Suppressor macrophage treated with lipopolysaccharide for 4 hours (primary cell): ENCODE measurements at regions not wholly inside any gene's neighbourhood (a gene's known extent, or its start where the extent isn't known, plus 50 kb on each side); places are given as distances from the start of the nearest gene placed in this dataset.
"Not testable (repeated sequence)": the region's sequence is repeated elsewhere in the genome, so short reads cannot be mapped to it uniquely, and the experiment has no call there.

ENCODE experiments used
- DNase-seq: peaks from one replicate; pipeline ENCODE4 v3.0.0-alpha.2; 2020

DNA sequence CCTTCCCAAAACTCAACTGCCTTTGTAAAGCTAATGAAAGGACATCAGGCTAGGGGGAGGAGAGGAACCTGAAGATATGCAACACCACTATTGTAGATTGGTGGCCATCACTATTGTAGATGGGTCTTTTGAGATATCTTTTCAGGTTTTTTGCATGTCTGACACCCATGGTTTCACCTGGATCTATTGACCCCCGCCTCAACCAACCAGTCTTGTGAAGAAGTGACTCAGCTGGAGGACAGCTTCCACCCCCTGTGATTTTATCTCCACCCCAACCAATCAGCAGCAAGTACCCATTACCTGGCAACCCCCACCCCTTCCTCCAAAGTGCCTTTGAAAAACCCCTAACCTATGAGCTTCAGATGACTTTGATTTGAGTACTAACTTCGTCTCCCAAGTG lies 382.6 kb upstream of the GOT2 start:
- DNase-seq: no peak

DNA sequence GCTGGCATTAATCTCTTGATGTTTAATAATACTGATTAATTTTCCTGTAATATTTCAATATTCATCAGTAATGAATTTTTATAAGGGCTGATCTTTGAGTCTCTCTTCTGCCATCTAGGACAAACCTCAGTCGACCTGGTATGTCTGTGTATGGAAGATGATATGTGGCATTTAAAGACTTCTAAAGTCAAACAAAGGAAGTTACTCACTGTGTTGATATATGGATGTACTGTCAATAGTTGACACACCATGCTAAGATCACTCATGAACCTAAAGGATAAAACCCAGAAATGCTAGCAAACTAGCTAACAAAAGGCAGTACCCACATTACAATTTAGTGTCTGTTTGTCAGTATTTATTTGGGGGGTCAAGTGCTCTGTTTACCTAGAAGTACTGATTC lies 380.7 kb upstream of the GOT2 start:
- DNase-seq: no peak

DNA sequence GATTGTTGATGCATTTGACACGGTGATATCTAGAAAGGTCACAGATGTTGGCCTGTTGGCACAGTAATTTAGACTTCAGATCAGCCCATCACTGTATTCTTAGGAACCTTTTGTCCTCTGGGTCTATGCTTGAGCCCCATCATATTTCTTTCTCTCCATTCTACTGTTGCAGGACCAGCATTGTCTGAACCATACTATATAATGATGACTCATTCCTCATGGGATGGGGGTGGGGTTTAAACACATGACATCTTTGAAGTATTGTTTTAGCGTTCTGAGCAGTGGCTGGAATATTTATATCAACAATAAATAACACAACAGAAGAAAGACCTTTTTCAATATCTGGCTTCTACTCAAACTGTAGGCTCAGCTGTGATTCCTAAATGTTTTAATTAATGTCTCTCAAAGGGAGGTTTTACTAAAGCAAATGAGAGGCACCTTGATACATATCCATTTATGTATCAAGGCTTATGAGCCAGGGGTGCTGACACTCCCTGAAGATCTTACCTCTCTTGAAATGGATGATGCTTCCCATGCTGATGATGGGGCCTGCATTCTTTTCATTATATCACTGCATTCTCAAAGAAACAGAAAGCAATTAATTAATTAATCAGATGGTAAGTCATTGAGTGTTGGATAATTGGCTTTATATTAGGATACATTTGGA lies 379.0 kb upstream of the GOT2 start:
- no peak for DNase-seq

DNA sequence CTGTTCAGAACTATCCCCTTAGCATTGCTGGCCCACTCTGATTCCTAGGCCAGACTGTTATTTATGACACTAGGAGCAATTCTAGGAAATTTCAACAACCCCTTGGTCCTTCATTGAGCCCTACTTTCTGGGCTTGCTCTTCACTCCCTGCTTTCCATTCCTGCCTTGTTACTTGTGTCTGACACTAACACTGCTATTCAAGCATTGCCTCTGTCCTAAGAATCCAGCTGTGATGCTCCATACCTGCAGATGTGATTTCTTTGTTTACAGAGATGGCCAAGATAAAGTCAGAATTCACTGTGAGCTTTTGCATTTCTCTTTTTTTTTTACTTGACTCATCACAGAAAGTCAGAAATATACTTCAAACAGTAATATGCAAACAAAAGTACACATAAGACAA lies 377.2 kb upstream of the GOT2 start:
- no peak for DNase-seq

DNA sequence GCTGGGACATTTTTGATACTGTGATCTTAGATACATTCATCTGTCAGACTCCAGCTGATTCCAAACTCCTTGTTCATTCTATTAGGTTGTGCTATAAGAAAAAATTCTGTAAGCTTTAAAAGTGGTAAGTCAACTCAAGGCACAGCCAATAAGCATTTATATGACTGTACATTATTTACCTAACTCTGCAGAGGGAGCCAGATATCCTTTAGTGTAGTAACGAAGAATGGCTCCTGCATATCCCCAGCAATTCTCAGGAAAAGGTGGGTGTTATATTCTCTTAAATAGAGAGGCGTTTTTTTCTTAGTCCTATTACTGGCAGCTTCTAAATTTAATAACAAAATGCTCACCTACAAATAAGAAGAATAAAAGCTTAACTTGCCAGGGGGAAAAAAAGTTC lies 374.3 kb upstream of the GOT2 start:
- no peak for DNase-seq

DNA sequence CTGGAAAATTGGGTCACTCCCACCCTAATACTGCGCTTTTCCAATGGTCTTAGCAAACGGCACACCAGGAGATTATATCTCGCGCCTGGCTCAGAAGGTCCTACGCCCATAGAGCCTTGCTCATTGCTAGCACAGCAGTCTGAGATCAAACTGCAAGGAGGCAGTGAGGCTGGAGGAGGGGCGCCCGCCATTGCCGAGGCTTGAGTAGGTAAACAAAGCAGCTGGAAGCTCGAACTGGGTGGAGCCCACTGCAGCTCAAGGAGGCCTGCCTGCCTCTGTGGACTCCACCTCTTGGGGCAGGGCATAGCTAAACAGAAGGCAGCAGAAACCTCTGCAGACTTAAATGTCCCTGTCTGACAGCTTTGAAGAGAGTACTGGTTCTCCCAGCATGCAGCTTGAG lies 362.6 kb upstream of the GOT2 start:
- DNase-seq: not testable (repeated sequence)

DNA sequence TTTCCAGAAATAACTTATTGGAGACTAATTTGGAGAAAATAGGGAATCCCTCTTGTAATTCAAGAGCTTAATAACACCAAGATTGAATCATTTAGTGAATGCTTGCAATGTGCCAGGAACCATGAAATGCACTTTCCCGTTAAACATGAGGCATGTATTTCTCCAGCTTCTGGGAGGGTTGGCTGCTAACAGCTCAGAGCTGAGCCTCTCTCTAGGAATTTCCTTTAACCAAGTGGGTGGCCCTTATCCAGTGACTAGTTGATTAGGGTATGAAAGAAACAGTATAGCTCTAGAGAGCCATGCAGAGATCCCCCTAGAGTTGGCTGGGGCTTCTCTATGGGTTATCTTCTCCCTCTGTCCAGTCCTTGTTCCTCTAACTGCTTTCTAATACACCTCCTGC lies 356.4 kb upstream of the GOT2 start:
- DNase-seq: no peak

DNA sequence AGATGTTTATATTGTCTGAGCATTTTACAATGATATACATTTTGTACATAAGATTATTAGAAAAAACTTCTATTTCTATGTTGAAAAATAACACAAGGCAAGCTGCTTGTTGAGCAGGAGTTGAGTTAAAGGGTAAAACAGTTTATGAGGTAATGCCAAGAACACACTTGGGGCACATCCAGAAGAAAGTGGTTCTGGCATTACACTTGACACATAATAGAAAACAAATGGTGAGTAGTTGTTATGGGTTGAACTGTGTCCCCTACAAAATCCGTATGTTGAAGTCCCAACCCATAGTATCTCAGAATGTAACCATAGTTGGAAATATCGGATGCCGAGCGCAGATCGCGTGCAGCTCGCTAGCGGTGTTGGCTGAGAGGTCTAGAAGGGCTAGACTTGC lies 354.3 kb upstream of the GOT2 start:
- no peak for DNase-seq

DNA sequence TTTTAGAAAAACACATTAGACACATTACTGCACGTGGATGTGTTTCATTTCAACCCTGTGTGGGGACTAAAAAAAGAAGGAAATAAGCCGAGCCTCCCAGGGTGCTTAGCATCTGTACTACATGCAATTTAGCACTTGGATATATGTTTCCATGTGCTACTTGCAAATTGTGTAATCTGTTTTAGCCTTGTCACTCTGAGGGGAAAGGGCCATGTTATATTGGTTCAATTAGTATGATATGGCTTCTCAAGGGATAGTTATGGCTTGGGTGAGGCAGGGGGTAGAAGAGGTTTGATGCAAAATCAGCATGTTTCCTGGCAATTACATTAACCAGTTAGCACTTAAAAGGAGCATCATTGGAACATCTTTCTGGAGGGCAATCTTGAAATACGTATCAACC lies 353.5 kb upstream of the GOT2 start:
- no peak for DNase-seq

DNA sequence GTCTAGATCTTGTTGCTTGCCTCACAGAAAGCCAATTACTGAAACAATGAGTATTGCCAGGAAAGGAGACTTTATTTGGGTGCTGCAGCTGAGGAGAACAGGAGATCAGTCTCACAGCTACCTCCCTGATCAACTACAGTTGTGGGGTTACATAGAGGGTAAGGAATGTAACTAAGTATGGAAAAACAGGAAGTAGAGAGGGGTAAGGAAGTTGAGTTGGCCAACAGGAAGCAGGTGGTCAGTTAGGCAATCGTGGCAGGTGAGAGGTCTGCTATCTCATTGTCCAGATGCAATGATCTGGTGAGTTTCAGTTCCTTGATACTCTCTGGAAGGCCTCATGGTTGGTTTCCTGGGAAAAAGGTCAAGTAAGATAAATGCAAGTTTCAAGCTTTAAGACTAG lies 333.1 kb upstream of the GOT2 start:
- peak; percentile 19 for DNase-seq

DNA sequence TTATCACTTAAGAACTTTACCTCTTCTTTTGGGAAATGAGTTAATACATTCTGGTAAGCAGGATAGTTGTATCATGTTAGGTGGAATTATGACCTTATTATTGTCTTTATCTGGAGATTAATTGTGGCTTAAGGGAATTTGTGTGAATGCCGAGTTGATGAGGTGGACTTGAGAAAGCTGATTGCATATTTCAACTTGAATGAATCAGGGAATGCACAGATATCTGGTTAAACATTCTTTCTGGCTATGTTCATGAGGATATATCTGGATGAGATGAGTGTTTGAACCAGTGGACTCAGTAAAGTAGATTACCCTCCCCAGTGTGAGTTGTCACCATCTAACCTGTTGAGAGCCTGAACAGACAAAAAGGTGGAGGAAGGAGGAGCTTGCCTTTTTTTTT lies 326.1 kb upstream of the GOT2 start:
- no peak for DNase-seq

DNA sequence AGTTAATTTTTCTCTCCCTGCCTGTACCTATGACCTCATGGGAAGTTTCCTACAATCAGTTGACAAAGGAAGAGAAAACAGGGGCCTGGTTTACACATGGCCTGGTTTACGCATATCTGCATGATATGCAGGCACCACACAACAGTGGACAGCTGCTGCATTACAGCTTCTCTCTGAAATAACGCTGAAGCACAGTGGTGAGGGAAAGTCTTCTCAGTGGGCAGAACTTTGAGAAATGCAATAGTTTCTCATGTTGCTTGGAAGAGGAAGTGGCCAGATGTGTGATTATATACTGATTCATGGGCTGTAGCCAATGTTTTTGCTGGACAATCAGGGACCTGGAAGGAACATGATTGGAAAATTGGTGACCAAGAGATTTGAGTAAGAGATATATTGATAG lies 324.1 kb upstream of the GOT2 start:
- peak; percentile 52 for DNase-seq

DNA sequence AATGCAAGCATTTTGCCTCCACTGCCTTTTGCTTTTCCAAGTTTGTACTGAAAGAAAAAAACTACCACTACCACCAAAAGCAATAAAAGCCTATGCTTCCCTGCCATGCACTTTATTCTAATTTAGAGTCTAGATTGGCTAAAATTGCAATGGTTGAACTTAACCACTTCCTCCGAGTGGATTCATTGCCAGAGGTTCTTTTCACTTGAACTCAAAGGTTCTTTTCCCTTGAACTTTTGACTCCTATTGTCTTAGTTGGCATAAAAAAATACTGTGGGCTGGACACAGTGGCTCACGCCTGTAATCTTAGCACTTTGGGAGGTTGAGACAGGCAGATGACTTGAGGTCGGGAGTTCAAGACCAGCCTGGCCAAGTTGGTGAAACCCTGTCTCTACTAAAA lies 319.8 kb upstream of the GOT2 start:
- DNase-seq: no peak

DNA sequence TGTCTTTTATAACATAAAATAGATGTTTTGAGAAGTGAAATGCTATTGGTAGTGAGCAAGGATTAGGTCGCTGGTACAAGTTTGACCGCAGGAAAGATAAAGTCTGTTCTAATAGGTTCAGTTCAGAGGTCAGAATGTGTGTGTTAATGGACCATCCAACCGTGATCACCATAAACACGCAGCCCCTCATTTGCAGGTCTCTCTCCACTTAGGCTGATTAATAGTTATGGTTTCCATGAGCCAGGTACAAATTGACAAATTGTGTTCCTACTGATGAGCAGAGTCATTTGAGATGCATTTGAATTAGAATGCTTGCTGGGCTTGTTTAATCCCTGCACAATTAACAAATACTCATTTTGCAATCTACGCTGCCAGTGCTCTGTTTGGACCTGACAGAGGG lies 318.1 kb upstream of the GOT2 start:
- DNase-seq: no peak

DNA sequence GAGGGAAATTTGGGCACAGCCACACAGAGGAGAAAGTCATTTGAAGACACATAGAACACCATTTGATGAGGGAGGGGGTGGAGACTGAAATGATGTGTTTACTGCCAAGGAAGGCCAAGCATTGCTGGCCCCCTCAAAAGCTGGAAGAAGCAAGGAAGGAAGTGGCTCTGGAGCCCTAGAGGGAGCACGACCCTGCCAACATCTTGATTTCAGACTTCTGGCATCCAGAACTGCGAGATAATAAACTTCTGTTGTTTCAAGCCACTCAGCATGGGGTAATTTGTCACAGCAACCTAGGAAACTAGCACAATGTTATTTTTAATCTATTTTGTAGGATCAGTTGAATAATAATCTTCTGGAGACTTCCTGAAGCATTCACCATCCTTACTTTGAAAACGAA lies 314.8 kb upstream of the GOT2 start:
- no peak for DNase-seq

DNA sequence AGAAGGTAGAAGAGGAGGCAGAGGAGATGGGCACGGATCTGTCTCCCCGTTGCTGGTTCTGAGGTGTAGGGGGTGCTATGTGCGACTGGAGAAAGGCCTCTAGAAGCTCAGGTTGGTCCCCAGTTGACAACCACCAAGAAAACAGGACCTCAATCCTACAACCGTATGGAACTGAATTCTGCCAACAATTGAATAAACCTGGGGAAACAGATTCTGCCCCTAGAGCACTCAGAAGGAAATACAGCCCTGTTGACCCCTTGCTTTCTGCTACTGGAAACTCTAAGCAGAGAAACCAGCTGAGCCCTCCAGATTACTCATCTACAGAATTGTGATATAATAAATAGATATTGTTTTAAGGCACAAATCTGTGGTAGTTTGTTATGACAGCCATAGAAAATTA lies 313.0 kb upstream of the GOT2 start:
- no peak for DNase-seq

DNA sequence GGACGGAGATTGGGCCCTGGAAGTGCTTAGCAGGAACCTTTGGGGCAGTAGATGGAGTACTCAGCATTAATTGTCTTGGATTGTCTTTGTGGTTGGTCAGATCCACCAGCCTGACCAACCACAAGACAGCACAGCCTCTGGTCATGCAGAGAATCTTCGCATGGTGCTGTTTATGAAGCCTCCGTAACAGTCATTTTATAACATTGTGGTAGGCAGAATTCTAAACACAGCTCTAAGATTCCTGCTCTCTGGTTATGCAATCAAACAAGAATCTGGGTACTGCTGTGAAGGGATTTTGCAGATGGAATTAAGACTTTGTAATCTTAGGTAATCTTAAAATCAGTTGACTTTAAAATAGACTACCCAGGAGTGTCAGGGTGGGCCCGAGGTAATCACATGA lies 312.2 kb upstream of the GOT2 start:
- DNase-seq: no peak

DNA sequence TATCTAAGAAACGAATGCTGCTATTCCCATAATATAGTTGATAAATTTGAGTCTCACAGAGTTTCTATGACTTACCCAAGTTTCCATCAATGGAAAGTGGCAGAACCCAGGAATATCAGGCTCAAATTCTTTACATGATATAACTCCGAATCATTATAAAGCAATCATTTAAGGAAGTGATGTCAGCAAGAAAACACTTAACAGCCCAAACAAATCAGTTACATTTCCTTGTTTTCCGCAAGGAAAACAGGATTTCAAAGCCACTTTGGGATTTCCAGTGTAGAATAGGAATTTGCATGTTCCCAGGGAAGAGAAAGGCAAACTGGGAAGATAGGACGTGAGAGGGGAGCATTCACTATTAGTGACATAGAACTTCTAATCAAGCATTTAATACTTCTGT lies 311.4 kb upstream of the GOT2 start:
- no peak for DNase-seq

DNA sequence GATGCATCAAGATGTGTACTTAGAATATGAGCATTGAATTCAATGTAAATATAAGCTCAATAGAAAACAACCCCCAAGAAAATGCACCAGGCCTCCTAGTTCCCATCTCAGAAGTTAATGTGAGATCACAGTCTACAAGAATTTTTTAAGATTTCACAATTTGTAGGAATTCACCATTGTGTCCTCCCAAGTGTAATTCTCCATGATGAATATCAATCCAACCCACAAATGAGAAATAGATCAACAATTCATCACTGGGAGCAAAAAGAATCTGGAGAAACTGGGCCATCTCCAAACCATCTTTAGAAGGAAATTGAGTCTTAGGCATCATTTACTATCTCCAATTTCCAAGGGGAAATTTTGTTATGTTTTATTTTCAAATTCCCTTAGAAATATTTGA lies 310.5 kb upstream of the GOT2 start:
- DNase-seq: no peak

DNA sequence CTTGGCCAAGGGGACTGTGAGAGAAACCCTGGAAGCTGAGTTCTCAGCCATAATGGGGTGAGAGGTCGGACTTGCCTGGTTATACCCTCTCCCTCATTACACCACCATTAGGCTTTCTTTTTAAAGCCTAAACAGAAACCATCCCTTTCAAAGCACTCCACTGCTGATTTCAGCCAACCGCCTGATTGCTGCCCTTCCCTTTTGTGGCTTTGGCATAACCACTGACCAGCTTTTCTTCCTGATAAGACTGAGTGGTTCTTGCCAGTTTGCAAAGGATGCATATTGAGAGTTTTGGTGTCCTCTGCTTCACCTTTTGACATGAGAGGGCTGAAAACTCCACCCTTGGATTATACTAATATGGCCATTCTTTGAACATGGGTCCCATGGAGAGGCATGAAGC lies 308.2 kb upstream of the GOT2 start:
- peak; percentile 21 for DNase-seq

DNA sequence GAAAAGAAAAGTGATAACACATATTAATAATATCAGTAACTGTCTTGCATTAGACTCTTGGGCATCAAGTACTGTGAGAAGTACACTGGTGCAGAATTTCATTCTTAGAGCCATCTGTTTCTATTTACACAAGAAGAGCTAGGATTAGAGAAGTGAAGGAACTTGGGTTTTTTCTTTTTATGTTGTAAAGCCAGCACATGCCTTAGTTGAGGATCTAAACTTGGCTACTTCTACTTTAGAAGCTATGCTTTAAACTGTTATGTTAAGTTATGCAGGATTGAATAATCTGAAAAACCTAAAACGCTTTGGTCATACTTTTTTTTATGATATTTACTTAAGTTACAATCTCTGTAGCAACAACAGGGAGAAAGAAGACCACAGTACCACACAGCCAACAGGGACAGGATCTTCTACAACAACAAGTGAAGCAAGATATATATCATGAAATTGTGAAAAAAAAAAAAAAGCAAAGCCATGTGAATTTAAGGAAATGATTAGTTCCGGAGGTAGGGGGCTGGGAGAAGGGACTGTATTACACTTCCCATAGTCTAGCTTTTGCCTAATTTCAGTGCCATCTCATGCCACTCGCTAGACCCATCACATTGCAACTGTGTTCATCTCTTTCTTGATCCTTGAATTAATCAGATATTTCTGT lies 305.1 kb upstream of the GOT2 start:
- DNase-seq: peak; percentile 18

DNA sequence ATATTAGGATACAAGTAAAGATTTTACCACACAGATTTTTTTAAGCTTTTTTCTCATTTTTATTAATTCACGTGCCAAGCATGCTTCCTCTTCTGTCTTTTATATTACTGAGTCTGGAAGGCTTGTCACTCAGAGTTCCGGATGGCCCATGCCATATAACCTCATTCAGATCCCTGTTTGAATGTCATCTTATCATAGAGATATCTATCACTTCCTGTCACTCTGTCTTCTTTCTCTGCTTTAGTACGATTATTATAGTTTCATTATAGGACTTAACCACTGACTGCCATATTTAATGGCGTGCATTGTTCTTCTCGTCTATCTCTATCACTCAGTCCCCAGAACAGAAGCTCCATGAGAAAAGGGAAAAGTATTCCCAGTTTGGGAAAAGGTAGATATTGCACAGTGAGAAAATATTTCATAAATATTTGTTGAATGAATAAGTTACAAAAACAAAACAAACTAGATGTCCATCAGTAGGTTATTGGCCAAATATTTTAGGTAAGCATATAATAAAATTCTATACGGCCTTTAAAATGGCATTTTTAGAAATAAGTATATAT lies 296.9 kb upstream of the GOT2 start:
- no peak for DNase-seq

DNA sequence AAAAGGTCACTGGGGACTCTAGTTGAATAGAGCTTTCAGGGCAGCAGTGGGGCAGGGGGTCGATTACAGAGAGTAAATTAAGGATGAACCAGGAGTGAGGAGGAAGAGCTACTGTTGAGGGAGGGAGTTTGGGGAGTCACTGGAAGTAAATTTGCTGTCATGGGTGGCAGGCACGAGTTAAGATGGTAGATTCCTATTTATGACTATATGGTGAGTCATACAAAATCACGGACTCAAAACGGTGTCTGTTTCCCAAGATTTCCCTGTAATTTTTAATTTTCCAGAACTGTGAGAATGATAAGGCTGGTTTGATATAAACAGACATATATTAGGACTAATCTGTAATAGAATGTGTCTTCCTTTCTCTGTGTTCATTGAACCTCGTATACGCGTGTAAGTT lies 287.6 kb upstream of the GOT2 start:
- DNase-seq: no peak

DNA sequence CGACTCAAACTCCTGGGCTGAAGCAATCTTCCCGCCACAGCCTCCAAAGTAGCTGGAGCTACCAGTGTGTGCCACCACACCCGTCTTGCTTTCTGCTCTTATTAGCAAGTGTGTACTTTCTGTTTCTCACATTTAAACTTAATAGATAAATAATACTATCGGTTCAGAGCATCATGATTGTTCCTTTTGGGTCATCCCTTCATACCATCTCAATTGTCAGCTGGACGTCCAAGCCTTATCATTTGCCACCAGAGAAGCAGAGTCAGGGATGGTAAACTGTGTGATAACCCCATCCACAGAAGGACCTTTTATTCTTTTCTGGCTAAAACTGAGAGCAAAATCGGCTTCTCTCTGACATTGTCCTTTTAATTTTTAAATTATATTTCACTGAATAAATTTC lies 279.8 kb upstream of the GOT2 start:
- DNase-seq: no peak

DNA sequence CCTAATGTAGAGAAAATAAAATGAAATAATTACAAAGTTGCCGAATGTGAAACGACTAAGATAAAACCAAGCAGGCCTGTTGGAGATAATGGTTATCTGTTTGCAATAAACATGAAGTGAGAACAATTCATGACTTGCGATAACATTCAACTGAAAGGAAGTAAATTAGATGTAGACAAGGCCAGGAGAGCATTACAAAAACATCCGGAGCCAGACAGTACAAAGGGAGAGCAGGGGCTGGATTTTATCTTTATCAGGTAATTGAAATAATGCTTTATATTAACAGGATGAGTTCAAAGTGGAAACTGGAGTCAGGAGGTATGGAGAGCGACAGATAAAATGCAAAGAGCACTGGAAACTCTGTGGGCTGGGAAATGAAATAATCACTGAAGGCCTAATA lies 265.6 kb upstream of the GOT2 start:
- no peak for DNase-seq
